ENCODE measurements at regions not wholly inside any gene's neighbourhood (a gene's known extent, or its start where the extent isn't known, plus 50 kb on each side); places are given as distances from the start of the nearest gene placed in this dataset.

GRCh38 chr18:46426021-46426678 is 230.9 kb downstream of the LOXHD1 start:
- no peaks in the 10 kb centered on the region for H3K27me3 ChIP-seq (ENCODE audit: control insufficient read depth in 1 of 2, insufficient read depth in 2 of 2, low read length in 2 of 2)
- H3K27ac Mint-ChIP-seq = no peak overlapping the region
- no peak overlapping the region for H3K4me3 Mint-ChIP-seq
- no peaks in the 10 kb centered on the region for H3K4me1 Mint-ChIP-seq (ENCODE audit: low read depth)
- DNase-seq (no peak), ATAC-seq (ENCODE audit: poor library complexity) (no peak)
- H3K4me1 ChIP-seq (ENCODE audit: insufficient read depth, low read length) = peaks cover 5% of the 10 kb centered on the region
- ChIA-PET CTCF (interaction anchor here (0.6 kb wide), 1 partner anchor 50 kb away, joined by 3 read pairs; no protein-coding TSS in a partner anchor), POLR2A (no interaction called here)
- no peaks in the 10 kb centered on the region for H3K9me3 ChIP-seq (ENCODE audit: control insufficient read depth in 1 of 2, insufficient read depth in 1 of 2, low read length in 2 of 2)
- H3K36me3 ChIP-seq (ENCODE audit: insufficient read depth, low read length) = no peaks in the 10 kb centered on the region
- TF ChIP-seq CTCF (IDR thresholded peaks at IDR 0.05) = no peak
- intact Hi-C loops (cut with DNase I, micrococcal nuclease) = loop anchor here in 1 of 2 experiments (10.0 kb wide), 1 partner anchor 59 kb away; no protein-coding TSS in a partner anchor
- no peaks in the 10 kb centered on the region for H3K9me3 Mint-ChIP-seq
- no peak overlapping the region for H3K27ac ChIP-seq (ENCODE audit: low read depth in 1 of 2, low read length in 2 of 2)
- no peaks in the 10 kb centered on the region for H3K27me3 Mint-ChIP-seq
- no peak overlapping the region for H3K4me3 ChIP-seq (ENCODE audit: low read length)
- H3K36me3 Mint-ChIP-seq (ENCODE audit: low read depth) = no peaks in the 10 kb centered on the region

GRCh38 chr18:46426679-46427047 is 230.4 kb downstream of the LOXHD1 start:
- no peak overlapping the region for H3K27ac ChIP-seq (ENCODE audit: low read depth in 1 of 2, low read length in 2 of 2)
- H3K9me3 ChIP-seq (ENCODE audit: control insufficient read depth in 1 of 2, insufficient read depth in 1 of 2, low read length in 2 of 2) = no peaks in the 10 kb centered on the region
- DNase-seq (no peak), ATAC-seq (ENCODE audit: poor library complexity) (no peak)
- intact Hi-C loops (cut with DNase I, micrococcal nuclease) = loop anchor here in 1 of 2 experiments (10.0 kb wide), 1 partner anchor 58 kb away; no protein-coding TSS in a partner anchor
- H3K4me1 ChIP-seq (ENCODE audit: insufficient read depth, low read length) = peaks cover 3% of the 10 kb centered on the region
- Mint-ChIP-seq H3K4me3 (no peak overlapping the region), H3K36me3 (ENCODE audit: low read depth) (no peaks in the 10 kb centered on the region), H3K9me3 (no peaks in the 10 kb centered on the region), H3K27me3 (peaks cover 1% of the 10 kb centered on the region), H3K27ac (no peak overlapping the region), H3K4me1 (ENCODE audit: low read depth) (no peaks in the 10 kb centered on the region)
- POLR2A ChIA-PET = no interaction called here
- no peak overlapping the region for H3K4me3 ChIP-seq (ENCODE audit: low read length)
- no peaks in the 10 kb centered on the region for H3K27me3 ChIP-seq (ENCODE audit: control insufficient read depth in 1 of 2, insufficient read depth in 2 of 2, low read length in 2 of 2)
- no peak for TF ChIP-seq CTCF (IDR thresholded peaks at IDR 0.05)
- CTCF ChIA-PET = interaction anchor here (0.6 kb wide), 1 partner anchor 49 kb away, joined by 3 read pairs; no protein-coding TSS in a partner anchor
- no peaks in the 10 kb centered on the region for H3K36me3 ChIP-seq (ENCODE audit: insufficient read depth, low read length)

Measured in CD4-positive, alpha-beta T cell (primary cell).